ENCODE measurements at regions not wholly inside any gene's neighbourhood (a gene's known extent, or its start where the extent isn't known, plus 50 kb on each side); places are given as distances from the start of the nearest gene placed in this dataset.

- no peaks in the 10 kb centered on the region for H3K9me3 ChIP-seq (ENCODE audit: low read depth)
- peaks cover 5% of the 10 kb centered on the region for H3K4me1 ChIP-seq (ENCODE audit: low read depth)
- no peaks in the 10 kb centered on the region for H3K27me3 ChIP-seq
- no peak for DNase-seq (ENCODE audit: low read depth in 1 of 2, low spot score in 1 of 2)
- no peaks in the 10 kb centered on the region for H3K36me3 ChIP-seq
- no peak for TF ChIP-seq CTCF (IDR thresholded peaks at IDR 0.05; ENCODE audit: low read depth, low read length)
- H3K4me3 ChIP-seq = no peak overlapping the region
- no peak overlapping the region for H3K27ac ChIP-seq
Observed at GRCh38 chr14:27958757-27959156, 807.8 kb upstream of the FOXG1 start.

- no peak for DNase-seq (ENCODE audit: low read depth in 1 of 2, low spot score in 1 of 2)
- no peaks in the 10 kb centered on the region for H3K36me3 ChIP-seq
- no peaks in the 10 kb centered on the region for H3K27me3 ChIP-seq
- no peak for TF ChIP-seq CTCF (IDR thresholded peaks at IDR 0.05; ENCODE audit: low read depth, low read length)
- no peak overlapping the region for H3K27ac ChIP-seq
- no peaks in the 10 kb centered on the region for H3K9me3 ChIP-seq (ENCODE audit: low read depth)
- H3K4me1 ChIP-seq (ENCODE audit: low read depth) = no peaks in the 10 kb centered on the region
- H3K4me3 ChIP-seq = no peak overlapping the region
Observed at GRCh38 chr14:27995691-27996090, 770.9 kb upstream of the FOXG1 start.

- H3K4me3 ChIP-seq = no peak overlapping the region
- no peaks in the 10 kb centered on the region for H3K36me3 ChIP-seq
- no peak overlapping the region for H3K27ac ChIP-seq
- DNase-seq (ENCODE audit: low read depth in 1 of 2, low spot score in 1 of 2) = no peak
- H3K27me3 ChIP-seq = no peaks in the 10 kb centered on the region
- H3K9me3 ChIP-seq (ENCODE audit: low read depth) = no peaks in the 10 kb centered on the region
- no peaks in the 10 kb centered on the region for H3K4me1 ChIP-seq (ENCODE audit: low read depth)
- TF ChIP-seq CTCF (IDR thresholded peaks at IDR 0.05; ENCODE audit: low read depth, low read length) = no peak
Observed at GRCh38 chr14:28001002-28001401, 765.6 kb upstream of the FOXG1 start.

- peak overlapping the region; percentile 85 for H3K27ac ChIP-seq
- H3K9me3 ChIP-seq (ENCODE audit: low read depth) = no peaks in the 10 kb centered on the region
- no peaks in the 10 kb centered on the region for H3K27me3 ChIP-seq
- no peak for TF ChIP-seq CTCF (IDR thresholded peaks at IDR 0.05; ENCODE audit: low read depth, low read length)
- no peaks in the 10 kb centered on the region for H3K36me3 ChIP-seq
- peaks cover 10% of the 10 kb centered on the region for H3K4me1 ChIP-seq (ENCODE audit: low read depth)
- peak in 1 of 2 donors; percentile 15 for DNase-seq (ENCODE audit: low read depth in 1 of 2, low spot score in 1 of 2)
- H3K4me3 ChIP-seq = no peak overlapping the region
Observed at GRCh38 chr14:28012629-28013415, 753.8 kb upstream of the FOXG1 start.

GRCh38 chr14:28020112-28020511, 746.5 kb upstream of the FOXG1 start:
- no peaks in the 10 kb centered on the region for H3K36me3 ChIP-seq
- DNase-seq (ENCODE audit: low read depth in 1 of 2, low spot score in 1 of 2) = no peak
- no peak for TF ChIP-seq CTCF (IDR thresholded peaks at IDR 0.05; ENCODE audit: low read depth, low read length)
- no peaks in the 10 kb centered on the region for H3K27me3 ChIP-seq
- peaks cover 4% of the 10 kb centered on the region for H3K4me1 ChIP-seq (ENCODE audit: low read depth)
- no peak overlapping the region for H3K27ac ChIP-seq
- no peak overlapping the region for H3K4me3 ChIP-seq
- H3K9me3 ChIP-seq (ENCODE audit: low read depth) = no peaks in the 10 kb centered on the region
